Activated CD4-positive, alpha-beta memory T cell treated with anti-CD3 and anti-CD28 coated beads for 36 hours (primary cell): ENCODE measurements at regions not wholly inside any gene's neighbourhood (a gene's known extent, or its start where the extent isn't known, plus 50 kb on each side); places are given as distances from the start of the nearest gene placed in this dataset.

Source experiments
- CTCF ChIA-PET: fragments of 350-600 bp; sonication (Branson Sonifier 250); formaldehyde crosslinking; loops from one replicate; lab custom pipeline; 2021; ENCODE audit warnings: antibody characterized with exemption, inconsistent platforms; lab: Charles Lee
- POLR2A ChIA-PET: fragments of 350-600 bp; sonication (Branson Sonifier 250); formaldehyde crosslinking; loops from one replicate; lab custom pipeline; 2021; ENCODE audit warnings: antibody characterized with exemption; lab: Charles Lee
- DNase-seq: peaks from one replicate; pipeline ENCODE4 v3.0.0-alpha.2; 2020
- H3K27ac Mint-ChIP-seq: one replicate; pipeline ENCODE4 v1.8.0; 2021; ENCODE audit warnings: mixed read lengths
- H3K27me3 Mint-ChIP-seq: one replicate; pipeline ENCODE4 v1.8.0; 2021; ENCODE audit warnings: mixed read lengths
- H3K36me3 Mint-ChIP-seq: one replicate; pipeline ENCODE4 v1.8.0; 2021; ENCODE audit warnings: mixed read lengths
- H3K4me1 Mint-ChIP-seq: one replicate; pipeline ENCODE4 v1.8.0; 2021; ENCODE audit warnings: low read depth, mixed read lengths
- H3K4me3 Mint-ChIP-seq: one replicate; pipeline ENCODE4 v1.8.0; 2021; ENCODE audit warnings: mild to moderate bottlenecking, mixed read lengths
- H3K9me3 Mint-ChIP-seq: one replicate; pipeline ENCODE4 v1.8.0; 2021; ENCODE audit warnings: mixed read lengths
- intact Hi-C: fragments of 100-400 bp; cut with micrococcal nuclease; formaldehyde crosslinking; loops from one replicate; pipeline ENCODE4 v1.15.1; 2023

GRCh38 chr1:95924684-95925083 lies 690.7 kb downstream of the RWDD3 start:
- intact Hi-C loops: no loop called here
- CTCF ChIA-PET: no interaction called here
- Mint-ChIP-seq H3K27ac (no peak overlapping the region), H3K27me3 (no peaks in the 10 kb centered on the region), H3K9me3 (peaks cover 7% of the 10 kb centered on the region), H3K36me3 (no peaks in the 10 kb centered on the region), H3K4me1 (no peaks in the 10 kb centered on the region), H3K4me3 (no peak overlapping the region)
- DNase-seq: no peak
- POLR2A ChIA-PET: no interaction called here

- H3K4me1 Mint-ChIP-seq: no peaks in the 10 kb centered on the region
- H3K36me3 Mint-ChIP-seq: no peaks in the 10 kb centered on the region
- ChIA-PET CTCF (no interaction called here), POLR2A (no interaction called here)
- no peaks in the 10 kb centered on the region for H3K27me3 Mint-ChIP-seq
- no peak overlapping the region for H3K27ac Mint-ChIP-seq
- intact Hi-C loops: no loop called here
- peaks cover 2% of the 10 kb centered on the region for H3K9me3 Mint-ChIP-seq
- no peak overlapping the region for H3K4me3 Mint-ChIP-seq
- no peak for DNase-seq
Observed at GRCh38 chr1:95926331-95926730, 692.3 kb downstream of the RWDD3 start.

- Mint-ChIP-seq H3K27ac (no peak overlapping the region), H3K9me3 (peaks cover 6% of the 10 kb centered on the region), H3K4me1 (no peaks in the 10 kb centered on the region), H3K27me3 (no peaks in the 10 kb centered on the region), H3K36me3 (no peaks in the 10 kb centered on the region), H3K4me3 (no peak overlapping the region)
- ChIA-PET CTCF (no interaction called here), POLR2A (no interaction called here)
- DNase-seq: no peak
- intact Hi-C loops: no loop called here
Observed at GRCh38 chr1:95927061-95927460, 693.1 kb downstream of the RWDD3 start.

GRCh38 chr1:95935719-95936118 lies 701.7 kb downstream of the RWDD3 start:
- ChIA-PET CTCF (no interaction called here), POLR2A (no interaction called here)
- Mint-ChIP-seq H3K27me3 (no peaks in the 10 kb centered on the region), H3K36me3 (no peaks in the 10 kb centered on the region), H3K4me3 (no peak overlapping the region), H3K27ac (no peak overlapping the region), H3K9me3 (peaks cover 6% of the 10 kb centered on the region), H3K4me1 (no peaks in the 10 kb centered on the region)
- DNase-seq: no peak
- intact Hi-C loops: no loop called here

GRCh38 chr1:95941121-95941798 lies 707.2 kb downstream of the RWDD3 start:
- Mint-ChIP-seq H3K36me3 (no peaks in the 10 kb centered on the region), H3K27ac (no peak overlapping the region), H3K4me1 (no peaks in the 10 kb centered on the region), H3K27me3 (no peaks in the 10 kb centered on the region), H3K9me3 (peaks cover 5% of the 10 kb centered on the region), H3K4me3 (no peak overlapping the region)
- POLR2A ChIA-PET: no interaction called here
- intact Hi-C loops: no loop called here
- CTCF ChIA-PET: no interaction called here
- no peak for DNase-seq

GRCh38 chr1:95948023-95948422 lies 714.0 kb downstream of the RWDD3 start:
- Mint-ChIP-seq H3K36me3 (no peaks in the 10 kb centered on the region), H3K27ac (no peak overlapping the region), H3K4me3 (no peak overlapping the region), H3K27me3 (no peaks in the 10 kb centered on the region), H3K4me1 (no peaks in the 10 kb centered on the region), H3K9me3 (peaks cover under 1% of the 10 kb centered on the region)
- intact Hi-C loops: no loop called here
- POLR2A ChIA-PET: no interaction called here
- CTCF ChIA-PET: no interaction called here
- DNase-seq: no peak

- POLR2A ChIA-PET: no interaction called here
- no peaks in the 10 kb centered on the region for H3K4me1 Mint-ChIP-seq
- DNase-seq: no peak
- no peak overlapping the region for H3K27ac Mint-ChIP-seq
- H3K36me3 Mint-ChIP-seq: no peaks in the 10 kb centered on the region
- H3K9me3 Mint-ChIP-seq: no peaks in the 10 kb centered on the region
- H3K27me3 Mint-ChIP-seq: no peaks in the 10 kb centered on the region
- no peak overlapping the region for H3K4me3 Mint-ChIP-seq
- intact Hi-C loops: no loop called here
- CTCF ChIA-PET: no interaction called here
Observed at GRCh38 chr1:95951371-95952102, 717.5 kb downstream of the RWDD3 start.

GRCh38 chr1:95953015-95953414 lies 719.0 kb downstream of the RWDD3 start:
- H3K9me3 Mint-ChIP-seq: peaks cover 4% of the 10 kb centered on the region
- no peak overlapping the region for H3K27ac Mint-ChIP-seq
- CTCF ChIA-PET: no interaction called here
- no peaks in the 10 kb centered on the region for H3K27me3 Mint-ChIP-seq
- intact Hi-C loops: no loop called here
- DNase-seq: no peak
- H3K36me3 Mint-ChIP-seq: no peaks in the 10 kb centered on the region
- no peaks in the 10 kb centered on the region for H3K4me1 Mint-ChIP-seq
- POLR2A ChIA-PET: no interaction called here
- no peak overlapping the region for H3K4me3 Mint-ChIP-seq

GRCh38 chr1:95954585-95954984 lies 720.6 kb downstream of the RWDD3 start:
- no peaks in the 10 kb centered on the region for H3K36me3 Mint-ChIP-seq
- intact Hi-C loops: no loop called here
- DNase-seq: no peak
- H3K27me3 Mint-ChIP-seq: no peaks in the 10 kb centered on the region
- ChIA-PET POLR2A (no interaction called here), CTCF (no interaction called here)
- no peak overlapping the region for H3K27ac Mint-ChIP-seq
- no peaks in the 10 kb centered on the region for H3K4me1 Mint-ChIP-seq
- no peak overlapping the region for H3K4me3 Mint-ChIP-seq
- peaks cover 7% of the 10 kb centered on the region for H3K9me3 Mint-ChIP-seq

GRCh38 chr1:95956215-95956614 lies 722.2 kb downstream of the RWDD3 start:
- H3K27ac Mint-ChIP-seq: no peak overlapping the region
- CTCF ChIA-PET: no interaction called here
- no peaks in the 10 kb centered on the region for H3K36me3 Mint-ChIP-seq
- no peaks in the 10 kb centered on the region for H3K27me3 Mint-ChIP-seq
- POLR2A ChIA-PET: no interaction called here
- H3K9me3 Mint-ChIP-seq: peaks cover 10% of the 10 kb centered on the region
- intact Hi-C loops: no loop called here
- H3K4me1 Mint-ChIP-seq: no peaks in the 10 kb centered on the region
- no peak overlapping the region for H3K4me3 Mint-ChIP-seq
- DNase-seq: no peak

- Mint-ChIP-seq H3K9me3 (peaks cover 10% of the 10 kb centered on the region), H3K27ac (no peak overlapping the region), H3K36me3 (no peaks in the 10 kb centered on the region), H3K4me3 (no peak overlapping the region), H3K27me3 (no peaks in the 10 kb centered on the region), H3K4me1 (no peaks in the 10 kb centered on the region)
- no peak for DNase-seq
- intact Hi-C loops: no loop called here
- ChIA-PET CTCF (interaction anchor here (0.6 kb wide), 1 partner anchor 664 kb away, joined by 3 read pairs; no protein-coding TSS in a partner anchor), POLR2A (interaction anchor here (0.7 kb wide), 1 partner anchor 26 kb away, joined by 3 read pairs; no protein-coding TSS in a partner anchor)
Observed at GRCh38 chr1:95957748-95958147, 723.7 kb downstream of the RWDD3 start.

- Mint-ChIP-seq H3K27ac (no peak overlapping the region), H3K27me3 (no peaks in the 10 kb centered on the region), H3K4me1 (no peaks in the 10 kb centered on the region), H3K36me3 (no peaks in the 10 kb centered on the region), H3K4me3 (no peak overlapping the region), H3K9me3 (peaks cover 15% of the 10 kb centered on the region)
- DNase-seq: no peak
- CTCF ChIA-PET: no interaction called here
- POLR2A ChIA-PET: no interaction called here
- intact Hi-C loops: no loop called here
Observed at GRCh38 chr1:95966866-95967265, 732.9 kb downstream of the RWDD3 start.

GRCh38 chr1:95974586-95974985 lies 740.6 kb downstream of the RWDD3 start:
- intact Hi-C loops: no loop called here
- CTCF ChIA-PET: no interaction called here
- Mint-ChIP-seq H3K27me3 (no peaks in the 10 kb centered on the region), H3K36me3 (no peaks in the 10 kb centered on the region), H3K9me3 (peaks cover 19% of the 10 kb centered on the region), H3K4me1 (no peaks in the 10 kb centered on the region), H3K27ac (no peak overlapping the region), H3K4me3 (no peak overlapping the region)
- no peak for DNase-seq
- POLR2A ChIA-PET: no interaction called here
